GM12878 (cell line): ENCODE measurements at regions not wholly inside any gene's neighbourhood (a gene's known extent, or its start where the extent isn't known, plus 50 kb on each side); places are given as distances from the start of the nearest gene placed in this dataset.

Source experiments
- ATAC-seq: fragments of 200-7000 bp; cut with Tn5 transposase; 3 replicates; pipeline ENCODE4 v1.9.1; 2020; ENCODE audit warnings: mild to moderate bottlenecking, moderate library complexity
- BruUV-seq: library from RNA; stranded (reverse); fragments of 400-500 nt; replicated peaks from 2 replicates; lab custom pipeline; 2021; lab: Mats Ljungman, UMichigan
- CTCF ChIA-PET: fragments of 300-600 bp; sonication (Branson Sonifier 250); formaldehyde crosslinking; extraction: SDS; loops from one replicate; lab custom pipeline; 2021; ENCODE audit warnings: inconsistent platforms; lab: Yijun Ruan, JAX
- POLR2A ChIA-PET: fragments of 350-600 bp; formaldehyde crosslinking; extraction: SDS; loops from one replicate; lab custom pipeline; 2021; ENCODE audit warnings: inconsistent platforms; lab: Charles Lee
- RAD21 ChIA-PET: fragments of 300-600 bp; sonication (Branson Sonifier 250); formaldehyde crosslinking; loops from one replicate; lab custom pipeline; 2023; ENCODE audit warnings: antibody characterized with exemption; ENCODE audit not compliant: unreplicated experiment; lab: Charles Lee
- SMC1A ChIA-PET: fragments of 300-600 bp; sonication (Branson Sonifier 250); formaldehyde crosslinking; loops from one replicate; lab custom pipeline; 2023; ENCODE audit not compliant: unreplicated experiment, uncharacterized antibody; lab: Charles Lee
- DNase-seq: peaks from one replicate; pipeline ENCODE4 v3.0.0-alpha.2; 2011; ENCODE audit warnings: low read depth, low spot score
- FAIRE-seq: peaks from 3 replicates; lab custom pipeline; 2011; peaks lifted over from hg19 to GRCh38; lab: Jason Lieb, UNC
- H2AFZ ChIP-seq: 2 replicates; pipeline ENCODE4 v1.6.0; 2011; ENCODE audit warnings: low read depth, low read length, control low read depth; ENCODE audit not compliant: control insufficient read depth
- H3K27ac ChIP-seq: 2 replicates; pipeline ENCODE4 v1.5.1; 2011; ENCODE audit warnings: control low read depth; ENCODE audit not compliant: control insufficient read depth, insufficient read depth
- H3K27me3 ChIP-seq, 2 experiments: replicated peaks in 1 of 2; 2 replicates each; pipeline versions ENCODE4 v1.6.0 to v1.6.1; 2011; ENCODE audit warnings: low read length in 1 of 2; ENCODE audit not compliant: control insufficient read depth in 2 of 2, insufficient read depth in 2 of 2
- H3K36me3 ChIP-seq, 2 experiments: 2 replicates each; pipeline ENCODE4 v1.5.1; 2011; ENCODE audit warnings: low read length in 1 of 2; ENCODE audit not compliant: control insufficient read depth in 2 of 2, insufficient read depth in 2 of 2
- H3K4me1 ChIP-seq: 2 replicates; pipeline ENCODE4 v1.6.1; 2011; ENCODE audit warnings: mild to moderate bottlenecking, low read length, moderate library complexity, mixed read lengths; ENCODE audit not compliant: control insufficient read depth, insufficient read depth
- H3K4me2 ChIP-seq: 2 replicates; pipeline ENCODE4 v1.6.0; 2011; ENCODE audit warnings: control low read depth; ENCODE audit not compliant: control insufficient read depth, insufficient read depth
- H3K4me3 ChIP-seq: fragments of 200-600 bp; sonication (generic); 2 replicates; pipeline ENCODE4 v1.5.1; 2016
- H3K79me2 ChIP-seq: 2 replicates; pipeline ENCODE4 v1.6.0; 2011; ENCODE audit warnings: low read length; ENCODE audit not compliant: control insufficient read depth, insufficient read depth
- H3K9ac ChIP-seq: 2 replicates; pipeline ENCODE4 v1.8.0; 2011; ENCODE audit warnings: low read length, control low read depth, mixed read lengths; ENCODE audit not compliant: control insufficient read depth, insufficient read depth
- H3K9me3 ChIP-seq: replicated peaks from 3 replicates; pipeline ENCODE4 v1.5.1; 2011; ENCODE audit warnings: mild to moderate bottlenecking, low read length; ENCODE audit not compliant: control insufficient read depth, insufficient read depth
- H4K20me1 ChIP-seq: 2 replicates; pipeline ENCODE4 v1.6.0; 2011; ENCODE audit not compliant: control insufficient read depth, insufficient read depth
- EZH2 ChIP-seq: IDR thresholded peaks from 2 replicates; pipeline ENCODE4 v1.6.1; 2012; ENCODE audit warnings: low read depth, mild to moderate bottlenecking, control low read depth, inconsistent platforms, low read length, borderline replicate concordance; ENCODE audit not compliant: control insufficient read depth
- FOS ChIP-seq: IDR thresholded peaks from 3 replicates; pipeline ENCODE4 v1.6.1; 2011; ENCODE audit warnings: borderline replicate concordance; ENCODE audit not compliant: insufficient read length; ENCODE audit errors: extremely low read depth
- HDAC6 ChIP-seq: fragments of 200-600 bp; sonication (generic); IDR thresholded peaks from one replicate; pipeline ENCODE4 v1.8.0; 2017; ENCODE audit warnings: antibody characterized with exemption; ENCODE audit not compliant: unreplicated experiment
- IKZF1 ChIP-seq: fragments of 450-650 bp; conservative IDR thresholded peaks from 2 replicates; pipeline ENCODE4 v1.6.1; 2017; ENCODE audit warnings: antibody characterized with exemption, mild to moderate bottlenecking
- LARP7 ChIP-seq: fragments of 450-650 bp; IDR thresholded peaks from 2 replicates; pipeline ENCODE4 v1.6.1; 2017; ENCODE audit warnings: mild to moderate bottlenecking
- NFIC ChIP-seq: IDR thresholded peaks from 2 replicates; pipeline ENCODE4 v1.6.1; 2012; ENCODE audit warnings: low read depth, mild to moderate bottlenecking, inconsistent platforms, low read length, moderate library complexity
- NFXL1 ChIP-seq: fragments of 450-650 bp; IDR thresholded peaks from 2 replicates; pipeline ENCODE4 v1.6.1; 2017; ENCODE audit warnings: antibody characterized with exemption, mild to moderate bottlenecking, borderline replicate concordance
- PML ChIP-seq: IDR thresholded peaks from 2 replicates; pipeline ENCODE4 v1.6.1; 2012; ENCODE audit warnings: low read length, inconsistent platforms
- SMC3 ChIP-seq: IDR thresholded peaks from 2 replicates; pipeline ENCODE4 v1.6.1; 2011; ENCODE audit warnings: low read length, improper control_type of control experiment, borderline replicate concordance
- SUPT20H ChIP-seq: IDR thresholded peaks from 2 replicates; pipeline ENCODE4 v1.6.1; 2011; ENCODE audit warnings: low read depth, mild to moderate bottlenecking, low read length, moderate library complexity, borderline replicate concordance; ENCODE audit not compliant: control insufficient read depth
- ZNF24 ChIP-seq: fragments of 450-650 bp; IDR thresholded peaks from 2 replicates; pipeline ENCODE4 v1.6.1; 2017; ENCODE audit warnings: antibody characterized with exemption, mild to moderate bottlenecking
- ZNF384 ChIP-seq: IDR thresholded peaks from 2 replicates; pipeline ENCODE4 v1.6.1; 2012; ENCODE audit warnings: low read depth, mild to moderate bottlenecking, low read length, improper control_type of control experiment, borderline replicate concordance
- WGBS: methylation state at CpG from one replicate; pipeline ENCODE4 v1.1.6; 2016; ENCODE audit warnings: low lambda C conversion rate; ENCODE audit not compliant: insufficient replicate concordance, insufficient coverage; ENCODE audit errors: missing lambda C conversion rate; 5-methylcytosine and 5-hydroxymethylcytosine counted together
- in situ Hi-C: fragments of 300-500 bp; cut with MboI; formaldehyde crosslinking; loops from 9 replicates; pipeline ENCODE4 v1.14.3; 2018; ENCODE audit warnings: mixed read lengths
- intact Hi-C: fragments of 100-400 bp; cut with micrococcal nuclease; formaldehyde crosslinking; loops from one replicate; pipeline ENCODE4 v1.14.2; 2022; ENCODE audit not compliant: unreplicated experiment
- TF ChIP-seq, protein P1 (sequence below): fragments of 450-650 bp; IDR thresholded peaks from 2 replicates; pipeline ENCODE4 v1.6.1; 2017; ENCODE audit warnings: low read depth, mild to moderate bottlenecking, moderate library complexity
- TF ChIP-seq, protein P2 (sequence below): IDR thresholded peaks from 2 replicates; pipeline ENCODE4 v1.6.1; 2012; ENCODE audit warnings: low read depth, low read length, improper control_type of control experiment
- TF ChIP-seq, protein P3 (sequence below): fragments of 450-650 bp; conservative IDR thresholded peaks from 2 replicates; pipeline ENCODE4 v1.6.1; 2017; ENCODE audit warnings: mild to moderate bottlenecking, moderate library complexity
- TF ChIP-seq, protein P4 (sequence below): fragments of 450-650 bp; IDR thresholded peaks from 2 replicates; pipeline ENCODE4 v1.6.1; 2014; ENCODE audit warnings: mild to moderate bottlenecking
- TF ChIP-seq, protein P5 (sequence below): IDR thresholded peaks from 2 replicates; pipeline ENCODE4 v1.6.1; 2011; ENCODE audit warnings: low read depth, low read length, improper control_type of control experiment, borderline replicate concordance

DNA sequence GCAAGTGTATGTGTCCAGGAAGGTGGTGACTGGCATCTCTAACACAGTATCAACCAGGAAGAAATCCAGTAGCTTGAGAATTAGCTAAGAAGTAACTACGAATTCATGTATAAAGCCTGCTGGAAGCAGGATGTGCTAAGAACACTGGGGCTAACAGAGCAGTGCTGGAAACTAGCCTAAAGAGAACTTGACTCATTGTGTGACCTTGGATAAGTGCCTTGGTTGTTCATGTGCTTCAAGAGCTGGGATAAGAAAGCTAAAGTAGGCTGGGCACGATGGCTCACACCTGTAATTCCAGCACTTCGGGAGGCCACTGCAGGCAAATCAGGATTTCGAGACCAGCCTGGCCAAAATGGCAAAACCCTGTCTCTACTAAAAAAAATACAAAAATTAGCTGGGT is 186.9 kb downstream of the RRAGC start:
- Histone ChIP-seq H3K9ac (no peak overlapping the region), H3K79me2 (no peaks in the 10 kb centered on the region), H3K4me1 (no peaks in the 10 kb centered on the region)
- TF ChIP-seq SUPT20H = no peak
- TF ChIP-seq, protein P1, sequence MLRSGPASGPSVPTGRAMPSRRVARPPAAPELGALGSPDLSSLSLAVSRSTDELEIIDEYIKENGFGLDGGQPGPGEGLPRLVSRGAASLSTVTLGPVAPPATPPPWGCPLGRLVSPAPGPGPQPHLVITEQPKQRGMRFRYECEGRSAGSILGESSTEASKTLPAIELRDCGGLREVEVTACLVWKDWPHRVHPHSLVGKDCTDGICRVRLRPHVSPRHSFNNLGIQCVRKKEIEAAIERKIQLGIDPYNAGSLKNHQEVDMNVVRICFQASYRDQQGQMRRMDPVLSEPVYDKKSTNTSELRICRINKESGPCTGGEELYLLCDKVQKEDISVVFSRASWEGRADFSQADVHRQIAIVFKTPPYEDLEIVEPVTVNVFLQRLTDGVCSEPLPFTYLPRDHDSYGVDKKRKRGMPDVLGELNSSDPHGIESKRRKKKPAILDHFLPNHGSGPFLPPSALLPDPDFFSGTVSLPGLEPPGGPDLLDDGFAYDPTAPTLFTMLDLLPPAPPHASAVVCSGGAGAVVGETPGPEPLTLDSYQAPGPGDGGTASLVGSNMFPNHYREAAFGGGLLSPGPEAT = no peak
- TF ChIP-seq, protein P2, sequence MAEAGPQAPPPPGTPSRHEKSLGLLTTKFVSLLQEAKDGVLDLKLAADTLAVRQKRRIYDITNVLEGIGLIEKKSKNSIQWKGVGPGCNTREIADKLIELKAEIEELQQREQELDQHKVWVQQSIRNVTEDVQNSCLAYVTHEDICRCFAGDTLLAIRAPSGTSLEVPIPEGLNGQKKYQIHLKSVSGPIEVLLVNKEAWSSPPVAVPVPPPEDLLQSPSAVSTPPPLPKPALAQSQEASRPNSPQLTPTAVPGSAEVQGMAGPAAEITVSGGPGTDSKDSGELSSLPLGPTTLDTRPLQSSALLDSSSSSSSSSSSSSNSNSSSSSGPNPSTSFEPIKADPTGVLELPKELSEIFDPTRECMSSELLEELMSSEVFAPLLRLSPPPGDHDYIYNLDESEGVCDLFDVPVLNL = no peak
- TF ChIP-seq, protein P3, sequence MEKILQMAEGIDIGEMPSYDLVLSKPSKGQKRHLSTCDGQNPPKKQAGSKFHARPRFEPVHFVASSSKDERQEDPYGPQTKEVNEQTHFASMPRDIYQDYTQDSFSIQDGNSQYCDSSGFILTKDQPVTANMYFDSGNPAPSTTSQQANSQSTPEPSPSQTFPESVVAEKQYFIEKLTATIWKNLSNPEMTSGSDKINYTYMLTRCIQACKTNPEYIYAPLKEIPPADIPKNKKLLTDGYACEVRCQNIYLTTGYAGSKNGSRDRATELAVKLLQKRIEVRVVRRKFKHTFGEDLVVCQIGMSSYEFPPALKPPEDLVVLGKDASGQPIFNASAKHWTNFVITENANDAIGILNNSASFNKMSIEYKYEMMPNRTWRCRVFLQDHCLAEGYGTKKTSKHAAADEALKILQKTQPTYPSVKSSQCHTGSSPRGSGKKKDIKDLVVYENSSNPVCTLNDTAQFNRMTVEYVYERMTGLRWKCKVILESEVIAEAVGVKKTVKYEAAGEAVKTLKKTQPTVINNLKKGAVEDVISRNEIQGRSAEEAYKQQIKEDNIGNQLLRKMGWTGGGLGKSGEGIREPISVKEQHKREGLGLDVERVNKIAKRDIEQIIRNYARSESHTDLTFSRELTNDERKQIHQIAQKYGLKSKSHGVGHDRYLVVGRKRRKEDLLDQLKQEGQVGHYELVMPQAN = no peak
- TF ChIP-seq ZNF384 = no peak
- TF ChIP-seq LARP7 = no peak
- TF ChIP-seq, protein P4, sequence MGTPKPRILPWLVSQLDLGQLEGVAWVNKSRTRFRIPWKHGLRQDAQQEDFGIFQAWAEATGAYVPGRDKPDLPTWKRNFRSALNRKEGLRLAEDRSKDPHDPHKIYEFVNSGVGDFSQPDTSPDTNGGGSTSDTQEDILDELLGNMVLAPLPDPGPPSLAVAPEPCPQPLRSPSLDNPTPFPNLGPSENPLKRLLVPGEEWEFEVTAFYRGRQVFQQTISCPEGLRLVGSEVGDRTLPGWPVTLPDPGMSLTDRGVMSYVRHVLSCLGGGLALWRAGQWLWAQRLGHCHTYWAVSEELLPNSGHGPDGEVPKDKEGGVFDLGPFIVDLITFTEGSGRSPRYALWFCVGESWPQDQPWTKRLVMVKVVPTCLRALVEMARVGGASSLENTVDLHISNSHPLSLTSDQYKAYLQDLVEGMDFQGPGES = no peak
- TF ChIP-seq HDAC6 = no peak
- TF ChIP-seq NFIC = no peak
- no peak for TF ChIP-seq SMC3
- no peak for TF ChIP-seq FOS
- TF ChIP-seq, protein P5, sequence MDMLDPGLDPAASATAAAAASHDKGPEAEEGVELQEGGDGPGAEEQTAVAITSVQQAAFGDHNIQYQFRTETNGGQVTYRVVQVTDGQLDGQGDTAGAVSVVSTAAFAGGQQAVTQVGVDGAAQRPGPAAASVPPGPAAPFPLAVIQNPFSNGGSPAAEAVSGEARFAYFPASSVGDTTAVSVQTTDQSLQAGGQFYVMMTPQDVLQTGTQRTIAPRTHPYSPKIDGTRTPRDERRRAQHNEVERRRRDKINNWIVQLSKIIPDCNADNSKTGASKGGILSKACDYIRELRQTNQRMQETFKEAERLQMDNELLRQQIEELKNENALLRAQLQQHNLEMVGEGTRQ = no peak
- TF ChIP-seq IKZF1 = no peak
- TF ChIP-seq PML = no peak
- no peak for TF ChIP-seq ZNF24
- TF ChIP-seq EZH2 = no peak
- TF ChIP-seq NFXL1 = no peak
- TF ChIP-seq, all 136 proteins: peak for 0
- intact Hi-C loops (no loop called here), in situ Hi-C loops (no loop called here)
- Histone ChIP-seq H3K36me3 (no peaks in the 10 kb centered on the region), H3K9me3 (no peaks in the 10 kb centered on the region), H3K27ac (no peak overlapping the region), H3K4me2 (no peak overlapping the region), H2AFZ (no peak overlapping the region), H3K27me3 (peaks cover 2% of the 10 kb centered on the region in 2 experiments; a peak in 2 of 4 replicates), H4K20me1 (no peaks in the 10 kb centered on the region), H3K4me3 (no peak overlapping the region)
- ATAC-seq = no peak
- ChIA-PET RAD21 (no interaction called here), CTCF (interaction anchor here (0.5 kb wide), 1 partner anchor 1244 kb away, joined by 3 read pairs; no protein-coding TSS in a partner anchor), SMC1A (interaction anchor here (0.6 kb wide), 1 partner anchor 13 kb away, joined by 3 read pairs; no protein-coding TSS in a partner anchor), POLR2A (no interaction called here)
- no TSS peak for BruUV-seq
- no peak for FAIRE-seq
- DNase-seq = no peak
- 16% methylated on average over 4 of the region's 4 CpGs for whole genome bisulfite sequencing
